ENCODE measurements at regions not wholly inside any gene's neighbourhood (a gene's known extent, or its start where the extent isn't known, plus 50 kb on each side); places are given as distances from the start of the nearest gene placed in this dataset.

- DNase-seq = no peak
Measured at GRCh38 chr5:173720953-173721600, 104.6 kb upstream of the BOD1 start.

- DNase-seq = no peak
Measured at GRCh38 chr5:173721601-173722232, 105.3 kb upstream of the BOD1 start.

GRCh38 chr5:173726846-173727557 is 110.6 kb upstream of the BOD1 start:
- DNase-seq = no peak

GRCh38 chr5:173727839-173728778 is 111.7 kb upstream of the BOD1 start:
- DNase-seq = no peak

- no peak for DNase-seq
Measured at GRCh38 chr5:173729079-173729765, 112.8 kb upstream of the BOD1 start.

- DNase-seq = no peak
Measured at GRCh38 chr5:173730632-173731298, 114.3 kb upstream of the BOD1 start.

- no peak for DNase-seq
Measured at GRCh38 chr5:173733021-173733420, 116.6 kb upstream of the BOD1 start.

GRCh38 chr5:173733425-173733824 is 117.0 kb upstream of the BOD1 start:
- DNase-seq = no peak

- no peak for DNase-seq
Measured at GRCh38 chr5:173733831-173734501, 117.5 kb upstream of the BOD1 start.

GRCh38 chr5:173734716-173735115 is 118.3 kb upstream of the BOD1 start:
- DNase-seq = no peak

GRCh38 chr5:173735184-173735583 is 118.7 kb upstream of the BOD1 start:
- DNase-seq = no peak

GRCh38 chr5:173735691-173736090 is 119.2 kb upstream of the BOD1 start:
- DNase-seq = no peak

- no peak for DNase-seq
Measured at GRCh38 chr5:173736374-173736773, 119.9 kb upstream of the BOD1 start.

GRCh38 chr5:173736923-173737412 is 120.5 kb upstream of the BOD1 start:
- DNase-seq = no peak

GRCh38 chr5:173739741-173740140 is 123.3 kb upstream of the BOD1 start:
- DNase-seq = no peak

- DNase-seq = no peak
Measured at GRCh38 chr5:173740400-173740799, 124.0 kb upstream of the BOD1 start.

GRCh38 chr5:173741087-173741486 is 124.6 kb upstream of the BOD1 start:
- DNase-seq = no peak

GRCh38 chr5:173741729-173742431 is 125.4 kb upstream of the BOD1 start:
- DNase-seq = no peak

GRCh38 chr5:173742432-173742816 is 126.0 kb upstream of the BOD1 start:
- no peak for DNase-seq

GRCh38 chr5:173743641-173744343 is 127.3 kb upstream of the BOD1 start:
- no peak for DNase-seq

All from islet precursor cell (in vitro differentiated cells).